GM11168 (cell line): ENCODE measurements at regions not wholly inside any gene's neighbourhood (a gene's known extent, or its start where the extent isn't known, plus 50 kb on each side); places are given as distances from the start of the nearest gene placed in this dataset.

ENCODE experiments used
- in situ Hi-C: fragments of 300-500 bp; cut with MboI; formaldehyde crosslinking; loops from one replicate; pipeline ENCODE4 v1.12.0; 2022; ENCODE audit warnings: low sequenced_read_pairs; ENCODE audit not compliant: unreplicated experiment

DNA sequence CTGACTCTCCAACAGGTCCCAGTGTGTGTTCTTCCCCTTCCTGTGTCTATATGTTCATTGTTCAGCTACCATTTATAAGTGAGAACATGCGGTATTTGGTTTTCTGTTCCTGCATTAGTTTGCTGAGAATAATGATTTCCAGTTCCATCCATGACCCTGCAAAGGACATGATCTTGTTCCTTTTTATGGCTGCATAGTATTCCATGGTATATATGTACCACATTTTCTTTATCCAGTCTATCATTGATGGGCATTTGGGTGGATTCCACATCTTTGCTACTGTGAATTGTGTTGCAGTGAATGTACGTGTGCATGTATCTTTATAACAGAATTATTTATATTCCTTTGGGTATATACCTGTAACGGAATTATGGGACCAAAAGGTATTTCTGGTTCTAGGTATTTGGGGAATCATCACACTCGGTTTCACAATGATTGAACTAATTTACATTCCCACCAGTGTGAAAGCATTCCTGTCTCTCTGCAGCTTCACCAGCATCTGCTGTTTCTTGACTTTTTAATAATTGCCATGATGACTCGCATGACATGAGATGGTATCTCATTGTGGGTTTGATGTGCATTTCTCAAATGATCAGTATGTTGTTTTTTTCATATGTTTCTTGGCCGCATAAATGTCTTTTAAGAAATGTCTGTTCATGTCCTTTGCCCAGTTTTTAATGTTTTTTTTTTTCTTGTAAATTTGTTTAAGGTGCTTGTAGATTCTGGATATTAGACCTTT, 60.2 kb downstream of the LSMEM1 start:
- in situ Hi-C loops, result no loop called here

DNA sequence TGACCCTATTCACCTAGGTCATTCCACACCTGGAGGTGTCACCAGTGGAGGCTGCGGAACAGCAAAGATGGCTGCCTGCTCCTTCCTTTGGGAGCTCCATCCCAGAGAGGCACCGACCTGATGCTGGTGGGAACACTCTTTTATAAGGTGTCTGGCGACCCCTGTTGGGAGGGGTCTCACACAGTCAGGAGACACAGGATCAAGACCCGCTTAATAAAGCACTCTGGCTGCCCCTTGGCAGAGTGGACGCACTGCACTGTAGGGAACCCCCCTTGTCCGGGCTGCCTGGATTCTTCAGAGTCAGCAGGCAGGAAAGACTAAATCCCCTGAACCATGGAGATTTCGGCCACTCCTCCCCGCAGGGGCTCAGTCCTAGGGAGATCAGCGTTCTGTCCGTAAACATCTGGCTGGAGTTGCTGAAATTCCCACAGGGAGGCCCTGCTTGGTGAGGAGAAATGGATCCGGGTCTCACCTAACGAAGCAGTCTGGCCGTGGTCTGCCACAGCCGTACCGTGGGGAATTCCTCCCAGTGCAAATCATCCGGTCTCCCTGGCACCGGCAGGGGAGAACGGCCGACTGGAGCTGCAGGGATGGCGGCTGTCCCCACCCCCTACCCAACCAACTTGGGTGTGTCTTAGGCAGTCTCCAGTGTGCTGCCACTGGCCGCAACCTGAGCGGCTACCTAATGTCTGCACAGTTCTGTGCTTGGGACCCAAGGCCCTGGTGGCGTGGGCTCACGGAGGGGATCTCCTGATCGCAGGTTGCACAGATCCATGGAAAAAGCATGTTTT, 66.1 kb downstream of the LSMEM1 start:
- in situ Hi-C loops, result no loop called here

DNA sequence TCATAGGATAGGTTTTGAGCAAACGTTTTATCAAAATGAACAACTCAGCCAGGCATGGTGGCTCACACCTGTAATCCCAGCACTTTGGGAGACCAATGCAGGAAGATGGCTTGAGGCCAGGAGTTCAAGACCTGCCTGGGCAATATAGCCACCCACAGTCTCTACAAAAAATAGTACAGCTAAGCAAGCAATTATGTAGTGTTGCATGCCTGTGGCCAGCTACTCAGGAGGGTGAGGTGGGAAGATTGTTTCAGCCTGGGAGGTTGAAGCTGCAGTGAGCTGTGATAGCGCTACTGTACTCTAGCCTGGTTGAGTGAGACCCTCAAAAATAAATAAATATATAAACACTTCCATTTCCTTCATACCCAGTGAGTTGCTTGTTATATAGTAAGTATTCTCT, 67.1 kb downstream of the LSMEM1 start:
- in situ Hi-C loops, result no loop called here

DNA sequence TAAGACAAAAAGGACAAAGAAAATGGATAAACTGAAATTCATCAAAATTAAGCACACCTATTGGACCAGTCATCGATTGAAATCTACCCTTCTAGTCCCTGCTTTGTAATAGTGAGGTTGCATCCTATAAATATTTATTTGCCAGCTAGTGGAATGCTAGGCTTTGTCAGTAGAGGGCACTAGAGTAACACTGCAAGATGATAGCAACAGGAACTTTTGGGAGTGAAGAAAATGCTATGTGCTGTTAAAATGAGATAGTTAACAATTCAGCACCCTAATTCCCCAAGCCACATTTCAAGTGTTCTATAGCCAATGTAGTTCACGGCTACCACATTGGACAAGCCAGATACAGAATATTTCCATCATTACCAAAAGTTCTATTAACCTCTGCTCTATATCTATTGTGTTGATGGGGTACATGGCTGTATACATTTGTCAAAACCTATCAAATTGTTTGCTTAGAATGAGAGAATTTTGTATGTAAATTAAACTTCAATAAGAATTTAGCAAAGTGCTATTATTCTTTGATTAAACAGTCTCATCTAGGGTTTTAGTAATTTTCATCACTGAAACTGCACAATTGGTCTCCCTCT, 69.8 kb downstream of the LSMEM1 start:
- in situ Hi-C loops, result loop anchor here (10.0 to 25.0 kb wide), 3 partner anchors 344 to 1162 kb away; no protein-coding TSS in a partner anchor

DNA sequence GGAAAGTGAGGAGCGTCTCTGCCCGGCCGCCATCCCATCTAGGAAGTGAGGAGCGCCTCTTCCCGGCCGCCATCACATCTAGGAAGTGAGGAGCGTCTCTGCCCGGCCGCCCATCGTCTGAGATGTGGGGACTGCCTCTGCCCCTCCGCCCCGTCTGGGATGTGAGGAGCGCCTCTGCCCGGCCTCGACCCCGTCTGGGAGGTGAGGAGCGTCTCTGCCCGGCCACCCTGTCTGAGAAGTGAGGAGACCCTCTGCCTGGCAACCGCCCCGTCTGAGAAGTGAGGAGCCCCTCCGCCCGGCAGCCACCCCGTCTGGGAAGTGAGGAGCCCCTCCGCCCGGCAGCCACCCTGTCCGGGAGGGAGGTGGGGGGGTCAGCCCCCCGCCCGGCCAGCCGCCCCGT, 70.7 kb downstream of the LSMEM1 start:
- in situ Hi-C loops, result loop anchor here (10.0 to 25.0 kb wide), 3 partner anchors 343 to 1161 kb away; no protein-coding TSS in a partner anchor

DNA sequence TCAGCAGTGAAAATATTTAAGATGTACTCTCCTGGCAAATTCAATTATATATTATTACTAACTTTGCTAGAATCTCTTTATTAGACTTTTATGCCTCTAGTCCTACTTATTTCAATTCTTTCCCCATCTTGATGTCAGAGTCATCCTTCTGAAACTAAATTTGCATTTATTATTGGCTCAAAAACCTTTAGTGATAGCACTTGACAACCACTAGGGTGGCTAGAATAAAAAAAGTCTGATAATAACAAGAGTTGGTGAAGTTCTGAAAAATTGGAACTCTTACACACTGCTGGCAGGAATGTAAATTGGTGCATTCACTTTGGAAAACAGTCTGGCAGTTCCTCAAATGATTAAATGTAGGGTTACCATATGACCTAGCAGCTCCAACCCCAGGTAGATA, 73.8 kb downstream of the LSMEM1 start:
- in situ Hi-C loops, result loop anchor here (10.0 to 25.0 kb wide), 3 partner anchors 340 to 1158 kb away; no protein-coding TSS in a partner anchor

DNA sequence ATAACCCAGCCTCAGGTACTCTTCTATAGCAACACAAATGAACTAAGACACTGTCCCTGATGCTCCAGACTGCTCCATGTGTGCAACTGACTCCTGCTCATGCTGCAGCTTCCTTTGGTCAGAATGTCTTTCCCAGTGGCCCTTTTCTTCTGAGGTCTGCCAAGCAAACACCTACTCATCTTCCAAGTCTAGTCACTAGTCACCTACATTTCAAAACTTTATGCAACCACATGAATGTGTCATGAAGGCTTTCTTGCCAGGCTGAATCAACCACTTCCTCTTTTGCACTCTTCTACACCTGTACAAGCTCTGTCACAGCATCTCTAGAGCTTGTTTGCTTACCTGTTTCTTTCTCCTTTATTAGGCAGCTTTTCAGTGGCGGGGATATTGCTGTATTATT, 75.8 kb downstream of the LSMEM1 start:
- in situ Hi-C loops, result loop anchor here (10.0 to 25.0 kb wide), 3 partner anchors 338 to 1156 kb away; no protein-coding TSS in a partner anchor

DNA sequence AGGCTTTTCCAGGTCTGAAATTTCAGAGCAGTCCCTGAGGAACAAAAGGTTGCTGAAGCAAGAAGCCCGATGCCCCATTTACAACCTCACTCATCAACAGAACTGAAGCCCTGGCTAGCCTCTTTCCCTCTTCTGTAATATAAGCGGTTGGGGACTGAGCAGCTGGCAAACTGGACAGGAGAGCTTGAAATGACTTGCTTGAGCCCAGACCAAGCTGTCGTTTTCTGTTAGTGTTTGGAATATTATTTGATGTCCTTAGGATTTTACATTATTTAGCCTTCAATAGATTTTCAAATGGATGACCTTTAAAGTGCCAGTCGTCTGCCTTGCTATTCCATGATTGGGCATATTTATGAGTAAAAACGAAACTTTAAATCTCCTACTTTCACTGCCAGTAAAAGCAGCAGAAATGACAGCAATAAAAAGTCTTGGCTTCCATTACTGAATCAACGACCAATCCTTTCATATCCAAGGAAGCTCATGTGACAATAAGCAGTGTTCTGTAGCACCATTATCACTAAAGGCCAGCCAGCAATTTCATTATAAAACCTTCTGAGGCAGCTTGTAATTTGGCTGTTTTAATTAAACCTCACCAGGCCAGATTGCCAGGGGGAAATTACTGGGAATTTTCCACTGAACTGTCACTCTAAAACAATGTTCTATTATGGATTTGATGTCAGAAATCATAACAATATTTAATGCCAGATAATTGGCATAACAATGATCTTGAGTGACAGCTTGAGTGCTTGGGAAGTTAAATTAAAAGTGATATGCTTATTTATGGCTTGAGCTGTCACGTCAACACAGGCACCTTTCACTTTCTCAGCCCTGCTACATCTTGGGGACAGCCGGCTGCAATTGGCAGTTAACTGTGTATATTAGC, 85.9 kb downstream of the LSMEM1 start:
- in situ Hi-C loops, result loop anchor here (25.0 kb wide), 2 partner anchors 846 to 1146 kb away; no protein-coding TSS in a partner anchor

DNA sequence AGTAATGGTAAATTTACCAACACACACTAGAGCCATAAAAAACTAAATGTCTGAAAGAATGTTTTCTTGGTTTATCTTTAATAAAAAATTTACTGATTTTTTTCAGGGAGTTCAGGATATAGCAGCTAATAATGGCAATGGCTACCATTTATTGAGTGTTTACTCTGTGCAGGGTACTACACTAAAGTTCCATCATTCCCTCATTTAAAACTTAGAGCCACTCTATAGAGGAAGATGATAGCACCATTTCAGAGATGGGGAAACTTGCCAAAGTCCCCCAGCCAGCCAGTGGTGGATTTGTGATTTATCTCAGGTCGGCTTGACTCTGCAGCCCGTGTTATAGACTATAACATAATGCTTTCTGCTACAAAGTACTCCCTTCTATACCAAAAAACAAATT, 86.6 kb downstream of the LSMEM1 start:
- in situ Hi-C loops, result loop anchor here (25.0 kb wide), 2 partner anchors 845 to 1145 kb away; no protein-coding TSS in a partner anchor

DNA sequence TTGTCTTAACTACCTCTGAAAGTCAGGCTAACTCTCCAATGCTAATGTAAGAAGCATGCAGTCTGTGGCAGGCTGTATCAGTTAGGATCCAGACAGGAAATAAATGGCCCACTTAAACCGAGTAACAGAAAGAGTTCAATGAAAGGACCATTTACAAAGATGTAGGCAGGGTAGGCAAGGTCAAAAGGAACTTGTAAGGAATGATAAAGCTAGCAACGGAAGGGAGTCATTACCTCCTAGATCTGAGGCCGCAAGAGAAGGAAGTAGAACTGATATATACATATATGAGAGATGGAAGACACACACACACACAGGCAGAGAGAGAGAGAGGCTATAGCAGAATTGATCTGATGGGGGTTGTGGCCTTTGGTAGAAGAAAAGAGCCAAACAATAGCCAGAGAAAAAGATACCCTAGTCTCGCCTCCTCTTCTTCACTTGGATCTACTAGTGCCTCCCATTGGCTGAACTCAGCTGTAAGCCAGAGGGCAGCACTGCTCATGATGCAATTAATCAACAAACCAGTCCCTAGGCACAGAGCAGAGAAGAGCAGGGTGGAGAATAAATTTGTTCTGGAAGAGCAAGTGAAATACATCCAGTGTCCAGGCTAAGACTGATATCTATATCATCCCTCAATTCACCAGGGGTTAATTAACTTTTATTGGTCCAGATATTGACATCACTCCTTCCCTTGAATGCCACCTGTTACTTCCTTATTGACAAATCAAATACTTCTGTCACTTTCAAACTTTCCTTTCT, 91.2 kb downstream of the LSMEM1 start:
- in situ Hi-C loops, result loop anchor here (25.0 kb wide), 2 partner anchors 840 to 1140 kb away; no protein-coding TSS in a partner anchor

DNA sequence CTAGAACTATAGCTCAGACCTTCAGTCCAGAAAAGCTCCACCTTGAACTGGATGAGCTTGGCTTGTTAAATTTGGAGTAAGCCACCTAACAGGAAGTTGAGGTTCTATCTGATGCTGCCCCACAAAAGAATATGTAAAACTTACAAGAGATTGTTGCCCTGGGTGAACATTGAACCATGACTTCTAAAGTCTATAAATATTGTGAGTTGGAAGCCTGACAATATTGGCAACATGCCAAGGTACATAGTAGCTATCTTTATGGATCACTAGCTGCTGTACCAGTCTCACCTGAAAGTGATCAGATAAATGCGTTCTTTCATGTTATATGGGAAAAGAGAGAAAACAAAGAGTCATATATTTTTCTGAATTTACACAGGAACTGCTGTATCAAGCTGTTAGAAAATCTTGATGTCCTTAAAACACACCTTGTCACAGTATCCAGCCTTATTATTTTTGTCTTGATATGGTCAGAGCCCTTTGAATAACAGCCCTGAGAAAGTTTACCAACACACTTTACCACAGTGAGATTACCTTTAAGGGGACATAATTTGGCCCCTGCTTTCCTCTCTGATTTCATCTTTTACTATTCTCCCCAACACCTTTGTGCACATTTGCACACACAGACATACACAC, 92.0 kb downstream of the LSMEM1 start:
- in situ Hi-C loops, result loop anchor here (25.0 kb wide), 2 partner anchors 840 to 1140 kb away; no protein-coding TSS in a partner anchor

DNA sequence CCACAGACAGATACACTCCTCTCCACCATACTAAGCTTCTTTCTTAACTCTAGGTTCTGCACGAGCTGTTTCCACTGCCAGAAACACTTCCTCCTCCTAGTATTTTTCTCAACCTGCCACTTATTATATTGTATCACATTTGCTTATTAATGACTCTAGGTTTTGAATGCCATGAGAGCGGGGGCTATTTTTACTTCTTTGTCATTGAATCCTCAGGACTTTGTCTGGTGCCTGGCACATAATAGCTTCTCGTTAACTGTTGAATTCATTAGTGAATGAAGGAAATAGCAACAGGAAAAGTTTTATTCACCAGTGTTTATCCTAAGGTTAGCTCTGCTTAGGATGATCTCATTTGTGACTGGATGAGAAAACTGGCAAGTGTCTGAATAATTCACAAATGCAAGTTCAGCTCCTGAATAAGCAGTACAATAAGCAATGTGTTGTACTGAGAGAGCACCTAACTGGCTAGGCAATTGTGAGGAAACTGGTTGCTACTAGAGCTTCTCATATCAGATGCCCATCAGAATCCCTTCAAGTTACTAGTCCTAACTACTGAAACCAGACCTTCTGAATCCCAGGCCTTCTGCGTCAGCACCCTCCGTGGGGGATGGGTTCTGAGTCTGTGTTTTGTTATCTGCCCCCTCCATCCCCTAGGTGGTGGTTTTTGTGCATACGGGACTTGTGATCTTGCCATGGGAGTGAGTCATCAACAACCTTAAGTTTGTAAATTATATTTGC, 92.7 kb downstream of the LSMEM1 start:
- in situ Hi-C loops, result loop anchor here (25.0 kb wide), 2 partner anchors 839 to 1139 kb away; no protein-coding TSS in a partner anchor

DNA sequence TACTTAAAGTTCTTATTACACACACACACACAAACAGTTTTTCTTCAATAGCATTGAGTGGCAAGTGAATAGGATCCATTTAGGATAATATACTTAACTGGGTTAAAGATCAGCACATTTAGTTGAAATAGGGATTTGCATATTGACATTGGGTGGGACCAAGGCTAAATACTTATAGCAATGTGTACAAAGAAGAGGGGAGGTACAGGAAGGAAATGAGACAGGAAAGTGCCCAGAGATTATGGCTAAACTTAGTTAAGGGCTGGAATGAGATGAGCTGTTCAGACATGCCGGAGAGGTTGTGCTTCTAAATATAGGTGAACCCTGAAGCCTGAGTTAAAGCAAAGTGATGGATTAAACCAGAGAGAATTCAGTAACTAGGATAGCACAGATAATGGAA, 95.1 kb downstream of the LSMEM1 start:
- in situ Hi-C loops, result no loop called here

DNA sequence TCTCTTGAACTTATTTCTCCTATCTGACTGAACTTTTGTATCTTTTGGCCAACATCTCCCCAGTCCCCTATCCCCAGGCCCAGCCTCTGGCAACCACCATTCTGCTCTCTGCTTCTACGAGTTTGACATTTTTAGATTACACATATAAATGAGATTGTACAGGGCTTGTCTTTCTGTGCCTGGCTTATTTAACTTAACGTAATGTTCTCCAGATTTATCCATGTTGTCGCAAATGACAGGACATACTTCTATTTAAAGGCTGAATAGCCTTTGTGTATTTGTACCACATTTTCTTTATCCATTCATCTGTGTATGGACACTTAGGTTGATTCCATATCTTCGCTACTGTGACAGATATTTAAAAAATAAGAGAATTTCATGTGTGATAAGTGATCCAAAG, 98.6 kb downstream of the LSMEM1 start:
- in situ Hi-C loops, result no loop called here

DNA sequence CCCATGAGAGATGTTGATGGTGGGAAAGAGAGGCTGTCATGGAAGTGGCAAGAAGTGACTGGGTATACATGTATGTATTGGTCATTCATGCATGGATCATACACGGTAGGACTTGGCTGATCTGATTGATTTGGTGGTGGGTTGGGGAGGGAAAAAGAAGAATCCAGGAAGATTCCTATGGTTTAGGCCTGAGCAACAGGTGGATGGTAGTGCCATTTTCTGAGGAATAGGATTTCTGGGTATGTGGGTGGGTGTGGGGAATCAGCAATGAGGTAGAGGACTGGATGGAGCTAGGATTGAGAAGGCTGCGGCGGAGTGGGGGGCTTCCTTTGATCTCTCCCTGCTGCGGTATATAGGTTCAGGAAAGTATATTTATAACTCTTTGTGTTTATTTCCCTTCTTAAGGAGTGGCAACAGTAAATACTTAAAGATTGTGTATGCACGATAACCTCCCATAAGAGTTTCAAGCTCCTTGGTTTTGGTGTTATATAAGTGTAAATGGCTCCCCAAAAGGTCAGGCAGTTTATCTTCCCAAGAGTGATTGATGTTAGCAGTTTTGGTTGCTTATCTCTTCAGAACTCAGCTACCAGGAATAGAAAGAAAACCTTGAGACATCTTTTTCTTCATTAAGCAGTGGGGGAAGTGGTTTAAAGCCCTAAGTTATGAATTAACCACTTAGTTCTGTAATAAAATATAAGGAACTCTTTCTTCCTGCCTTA, 100.1 kb downstream of the LSMEM1 start:
- in situ Hi-C loops, result no loop called here

DNA sequence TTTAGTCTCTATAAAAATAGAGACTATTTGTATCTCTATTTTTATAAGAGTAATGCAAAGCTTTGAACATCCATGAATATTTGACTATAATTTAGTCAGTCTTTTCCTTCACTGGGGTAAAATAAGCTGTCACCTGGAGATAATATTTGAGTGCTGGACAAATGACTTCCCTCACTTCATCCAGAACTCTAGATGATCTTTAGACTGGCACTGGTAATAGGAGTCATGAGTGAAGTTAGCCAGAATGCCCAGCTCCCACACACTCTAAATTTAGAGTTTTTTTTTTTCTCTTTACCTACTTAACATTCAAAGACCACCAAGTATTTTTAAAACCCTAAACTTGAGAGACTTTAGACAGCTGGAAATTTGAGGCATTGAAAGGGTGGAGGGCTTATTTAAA, 100.7 kb downstream of the LSMEM1 start:
- in situ Hi-C loops, result no loop called here

DNA sequence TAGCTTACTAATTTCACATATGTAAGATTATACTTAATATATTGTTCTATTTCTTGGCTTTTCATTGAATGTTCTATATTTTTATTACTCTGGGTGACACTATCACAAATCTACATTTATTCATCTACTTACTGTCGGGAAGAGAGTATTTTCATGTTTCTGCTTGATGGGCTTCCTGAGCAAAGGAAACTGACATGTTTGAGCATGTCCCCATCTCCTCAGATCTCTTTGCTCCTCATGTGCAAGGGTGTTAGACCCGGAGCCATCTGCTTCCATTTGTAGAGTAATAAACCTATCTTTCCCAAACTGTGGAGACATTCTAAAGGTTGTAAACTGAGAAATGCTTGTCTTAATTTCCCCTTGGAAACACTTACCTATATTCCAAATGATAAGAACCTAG, 103.5 kb downstream of the LSMEM1 start:
- in situ Hi-C loops, result no loop called here
